ENCODE measurements at regions not wholly inside any gene's neighbourhood (a gene's known extent, or its start where the extent isn't known, plus 50 kb on each side); places are given as distances from the start of the nearest gene placed in this dataset.
"Not testable (repeated sequence)": the region's sequence is repeated elsewhere in the genome, so short reads cannot be mapped to it uniquely, and the experiment has no call there.

GRCh38 chr14:83981676-83982258 lies 1548.2 kb upstream of the FLRT2 start:
- not testable (repeated sequence) for H3K4me1 ChIP-seq (ENCODE audit: low read length); H4K20me1 ChIP-seq (ENCODE audit: insufficient read depth, low read depth, low read length); H3K27ac ChIP-seq (ENCODE audit: low read length); H3K9me3 ChIP-seq (ENCODE audit: low read length); H2AFZ ChIP-seq (ENCODE audit: low read length); DNase-seq; H3K27me3 ChIP-seq (ENCODE audit: low read length); H3K9ac ChIP-seq (ENCODE audit: low read length); H3K4me3 ChIP-seq (ENCODE audit: low read length); H3K9me2 ChIP-seq (replicated peaks; ENCODE audit: insufficient read depth, low read length); H3K79me2 ChIP-seq (ENCODE audit: low read length); H3K36me3 ChIP-seq (ENCODE audit: insufficient read depth, low read length); H3K4me2 ChIP-seq (ENCODE audit: low read depth, low read length, poor library complexity, severe bottlenecking)

- Histone ChIP-seq H3K4me3 (ENCODE audit: low read length) (no peak overlapping the region), H3K79me2 (ENCODE audit: low read length) (no peaks in the 10 kb centered on the region), H3K9ac (ENCODE audit: low read length) (no peak overlapping the region), H3K9me3 (ENCODE audit: low read length) (peaks cover 6% of the 10 kb centered on the region; the same call in 1 of the 2 replicates), H3K9me2 (replicated peaks; ENCODE audit: insufficient read depth, low read length) (no peaks in the 10 kb centered on the region; the same call in 1 of the 2 replicates), H4K20me1 (ENCODE audit: insufficient read depth, low read depth, low read length) (no peaks in the 10 kb centered on the region), H3K36me3 (ENCODE audit: insufficient read depth, low read length) (no peaks in the 10 kb centered on the region), H2AFZ (ENCODE audit: low read length) (no peak overlapping the region), H3K4me1 (ENCODE audit: low read length) (no peaks in the 10 kb centered on the region), H3K4me2 (ENCODE audit: low read depth, low read length, poor library complexity, severe bottlenecking) (no peak overlapping the region), H3K27ac (ENCODE audit: low read length) (no peak overlapping the region), H3K27me3 (ENCODE audit: low read length) (no peaks in the 10 kb centered on the region)
- no peak for DNase-seq
Observed at GRCh38 chr14:83988275-83988674, 1541.7 kb upstream of the FLRT2 start.

DNA sequence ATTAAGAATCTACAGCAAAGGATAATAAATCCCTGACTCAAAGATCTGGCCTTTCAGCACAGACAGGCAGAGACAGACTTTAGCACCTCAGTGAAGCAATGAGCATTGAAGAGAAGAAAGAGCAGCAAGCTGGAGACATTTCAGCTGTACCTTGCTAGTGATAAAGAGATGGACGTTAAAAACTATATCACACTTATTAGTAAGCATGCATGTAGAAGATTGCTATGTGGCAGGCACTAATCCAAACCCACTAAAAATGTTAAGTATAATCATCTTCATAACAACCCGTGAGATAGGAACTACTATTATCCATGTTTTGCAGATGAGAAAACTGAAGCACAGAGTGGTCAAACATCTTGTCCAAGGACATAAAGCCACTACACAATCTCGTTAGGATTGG lies 1538.3 kb upstream of the FLRT2 start:
- Histone ChIP-seq H3K4me2 (ENCODE audit: low read depth, low read length, poor library complexity, severe bottlenecking) (no peak overlapping the region), H3K9ac (ENCODE audit: low read length) (no peak overlapping the region), H3K9me2 (replicated peaks; ENCODE audit: insufficient read depth, low read length) (no peaks in the 10 kb centered on the region; the same call in 1 of the 2 replicates), H3K79me2 (ENCODE audit: low read length) (no peaks in the 10 kb centered on the region), H3K36me3 (ENCODE audit: insufficient read depth, low read length) (no peaks in the 10 kb centered on the region), H3K4me3 (ENCODE audit: low read length) (no peak overlapping the region), H3K27me3 (ENCODE audit: low read length) (no peaks in the 10 kb centered on the region), H3K27ac (ENCODE audit: low read length) (no peak overlapping the region), H2AFZ (ENCODE audit: low read length) (no peak overlapping the region), H3K4me1 (ENCODE audit: low read length) (no peaks in the 10 kb centered on the region), H4K20me1 (ENCODE audit: insufficient read depth, low read depth, low read length) (no peaks in the 10 kb centered on the region), H3K9me3 (ENCODE audit: low read length) (peaks cover 8% of the 10 kb centered on the region; the same call in 1 of the 2 replicates)
- no peak for DNase-seq

DNA sequence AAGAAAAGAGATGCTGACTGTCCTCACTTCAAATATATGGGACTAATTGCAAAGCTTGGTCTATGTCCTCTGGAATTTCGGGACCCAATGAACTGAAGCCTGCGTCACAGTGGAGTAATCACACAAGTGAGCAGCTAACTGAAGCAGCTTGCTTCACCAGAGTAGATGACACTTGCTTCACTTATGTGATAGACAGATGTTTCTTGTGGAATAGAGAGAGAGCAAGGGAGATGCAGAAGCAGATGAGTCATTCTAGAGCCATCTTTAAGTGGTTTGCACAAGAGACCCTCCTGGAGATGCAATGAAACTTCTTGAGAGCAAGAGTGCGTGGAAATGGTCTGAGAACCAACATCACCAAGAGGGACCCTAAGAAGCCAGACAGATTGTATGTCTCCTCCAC lies 1537.1 kb upstream of the FLRT2 start:
- H3K9me3 ChIP-seq (ENCODE audit: low read length) = peaks cover 5% of the 10 kb centered on the region; the same call in 1 of the 2 replicates
- no peaks in the 10 kb centered on the region for H4K20me1 ChIP-seq (ENCODE audit: insufficient read depth, low read depth, low read length)
- H2AFZ ChIP-seq (ENCODE audit: low read length) = no peak overlapping the region
- H3K27ac ChIP-seq (ENCODE audit: low read length) = no peak overlapping the region
- no peak overlapping the region for H3K4me2 ChIP-seq (ENCODE audit: low read depth, low read length, poor library complexity, severe bottlenecking)
- no peaks in the 10 kb centered on the region for H3K4me1 ChIP-seq (ENCODE audit: low read length)
- H3K4me3 ChIP-seq (ENCODE audit: low read length) = no peak overlapping the region
- no peaks in the 10 kb centered on the region for H3K27me3 ChIP-seq (ENCODE audit: low read length)
- H3K9me2 ChIP-seq (replicated peaks; ENCODE audit: insufficient read depth, low read length) = no peaks in the 10 kb centered on the region; the same call in 1 of the 2 replicates
- no peak overlapping the region for H3K9ac ChIP-seq (ENCODE audit: low read length)
- H3K79me2 ChIP-seq (ENCODE audit: low read length) = no peaks in the 10 kb centered on the region
- H3K36me3 ChIP-seq (ENCODE audit: insufficient read depth, low read length) = no peaks in the 10 kb centered on the region
- no peak for DNase-seq

GRCh38 chr14:83993545-83993944 lies 1536.4 kb upstream of the FLRT2 start:
- no peak for DNase-seq
- no peak overlapping the region for H3K4me3 ChIP-seq (ENCODE audit: low read length)
- no peak overlapping the region for H3K4me2 ChIP-seq (ENCODE audit: low read depth, low read length, poor library complexity, severe bottlenecking)
- H3K27me3 ChIP-seq (ENCODE audit: low read length) = no peaks in the 10 kb centered on the region
- H3K9ac ChIP-seq (ENCODE audit: low read length) = no peak overlapping the region
- H2AFZ ChIP-seq (ENCODE audit: low read length) = no peak overlapping the region
- no peaks in the 10 kb centered on the region for H3K4me1 ChIP-seq (ENCODE audit: low read length)
- H3K9me2 ChIP-seq (replicated peaks; ENCODE audit: insufficient read depth, low read length) = no peaks in the 10 kb centered on the region; the same call in 1 of the 2 replicates
- H3K9me3 ChIP-seq (ENCODE audit: low read length) = peaks cover 5% of the 10 kb centered on the region; the same call in 1 of the 2 replicates
- H4K20me1 ChIP-seq (ENCODE audit: insufficient read depth, low read depth, low read length) = no peaks in the 10 kb centered on the region
- H3K36me3 ChIP-seq (ENCODE audit: insufficient read depth, low read length) = no peaks in the 10 kb centered on the region
- H3K79me2 ChIP-seq (ENCODE audit: low read length) = no peaks in the 10 kb centered on the region
- no peak overlapping the region for H3K27ac ChIP-seq (ENCODE audit: low read length)

DNA sequence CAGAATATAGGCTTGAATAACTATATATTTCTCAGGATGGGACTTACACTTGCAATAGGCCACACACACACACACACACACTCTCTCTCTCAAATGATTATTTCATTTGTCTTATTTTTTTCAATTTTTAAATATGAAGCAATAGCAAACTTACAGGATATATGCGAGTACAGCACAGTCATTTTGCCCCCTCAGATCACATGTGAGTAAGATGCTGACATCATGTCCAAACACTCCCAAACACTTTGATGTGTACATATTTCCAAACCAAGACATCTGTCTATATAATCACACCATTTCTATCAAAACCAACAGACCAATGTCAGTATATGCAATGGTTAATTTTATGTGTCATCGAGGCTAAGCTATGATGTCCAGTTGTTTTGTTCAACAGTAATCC lies 1535.9 kb upstream of the FLRT2 start:
- Histone ChIP-seq H3K27me3 (ENCODE audit: low read length) (no peaks in the 10 kb centered on the region), H3K4me3 (ENCODE audit: low read length) (no peak overlapping the region), H3K9me3 (ENCODE audit: low read length) (peaks cover 5% of the 10 kb centered on the region; the same call in 1 of the 2 replicates), H3K9me2 (replicated peaks; ENCODE audit: insufficient read depth, low read length) (no peaks in the 10 kb centered on the region; the same call in 1 of the 2 replicates), H3K36me3 (ENCODE audit: insufficient read depth, low read length) (no peaks in the 10 kb centered on the region), H3K27ac (ENCODE audit: low read length) (no peak overlapping the region), H3K9ac (ENCODE audit: low read length) (no peak overlapping the region), H3K4me2 (ENCODE audit: low read depth, low read length, poor library complexity, severe bottlenecking) (no peak overlapping the region), H3K79me2 (ENCODE audit: low read length) (no peaks in the 10 kb centered on the region), H4K20me1 (ENCODE audit: insufficient read depth, low read depth, low read length) (no peaks in the 10 kb centered on the region), H3K4me1 (ENCODE audit: low read length) (no peaks in the 10 kb centered on the region), H2AFZ (ENCODE audit: low read length) (no peak overlapping the region)
- no peak for DNase-seq

- H3K36me3 ChIP-seq (ENCODE audit: insufficient read depth, low read length) = no peaks in the 10 kb centered on the region
Observed at GRCh38 chr14:84001023-84001422, 1528.9 kb upstream of the FLRT2 start.

GRCh38 chr14:84003346-84003745 lies 1526.6 kb upstream of the FLRT2 start:
- peaks cover 7% of the 10 kb centered on the region for H3K9me3 ChIP-seq (ENCODE audit: low read length)
- no peaks in the 10 kb centered on the region for H3K4me1 ChIP-seq (ENCODE audit: low read length)
- no peaks in the 10 kb centered on the region for H3K79me2 ChIP-seq (ENCODE audit: low read length)
- no peak overlapping the region for H2AFZ ChIP-seq (ENCODE audit: low read length)
- no peak overlapping the region for H3K9ac ChIP-seq (ENCODE audit: low read length)
- H3K4me2 ChIP-seq (ENCODE audit: low read depth, low read length, poor library complexity, severe bottlenecking) = no peak overlapping the region
- no peaks in the 10 kb centered on the region for H3K27me3 ChIP-seq (ENCODE audit: low read length)
- no peaks in the 10 kb centered on the region for H3K9me2 ChIP-seq (replicated peaks; ENCODE audit: insufficient read depth, low read length)
- no peaks in the 10 kb centered on the region for H4K20me1 ChIP-seq (ENCODE audit: insufficient read depth, low read depth, low read length)
- no peak for DNase-seq
- no peaks in the 10 kb centered on the region for H3K36me3 ChIP-seq (ENCODE audit: insufficient read depth, low read length)
- H3K4me3 ChIP-seq (ENCODE audit: low read length) = no peak overlapping the region
- H3K27ac ChIP-seq (ENCODE audit: low read length) = no peak overlapping the region

More at GRCh38 chr14:84001023-84001422, 1528.9 kb upstream of the FLRT2 start:
- Histone ChIP-seq H3K4me2 (ENCODE audit: low read depth, low read length, poor library complexity, severe bottlenecking) (no peak overlapping the region), H3K4me3 (ENCODE audit: low read length) (no peak overlapping the region), H3K79me2 (ENCODE audit: low read length) (no peaks in the 10 kb centered on the region), H3K27me3 (ENCODE audit: low read length) (no peaks in the 10 kb centered on the region), H3K27ac (ENCODE audit: low read length) (no peak overlapping the region), H3K4me1 (ENCODE audit: low read length) (no peaks in the 10 kb centered on the region), H4K20me1 (ENCODE audit: insufficient read depth, low read depth, low read length) (no peaks in the 10 kb centered on the region), H3K9me2 (replicated peaks; ENCODE audit: insufficient read depth, low read length) (no peaks in the 10 kb centered on the region), H2AFZ (ENCODE audit: low read length) (no peak overlapping the region), H3K9ac (ENCODE audit: low read length) (no peak overlapping the region), H3K9me3 (ENCODE audit: low read length) (peaks cover 8% of the 10 kb centered on the region)
- DNase-seq = no peak
